CD4-positive, alpha-beta T cell (primary cell): ENCODE measurements at regions not wholly inside any gene's neighbourhood (a gene's known extent, or its start where the extent isn't known, plus 50 kb on each side); places are given as distances from the start of the nearest gene placed in this dataset.
"Not testable (repeated sequence)": the region's sequence is repeated elsewhere in the genome, so short reads cannot be mapped to it uniquely, and the experiment has no call there.

Source experiments
- ATAC-seq: fragments of 200-7000 bp; cut with Tn5 transposase; one replicate; pipeline ENCODE4 v1.10.0; 2022; ENCODE audit warnings: mild to moderate bottlenecking; ENCODE audit not compliant: poor library complexity
- CTCF ChIA-PET: fragments of 350-600 bp; sonication (Branson Sonifier 250); formaldehyde crosslinking; loops from one replicate; lab custom pipeline; 2021; ENCODE audit warnings: antibody characterized with exemption, inconsistent platforms; lab: Charles Lee
- POLR2A ChIA-PET: fragments of 350-600 bp; sonication (Branson Sonifier 250); formaldehyde crosslinking; loops from one replicate; lab custom pipeline; 2021; ENCODE audit warnings: antibody characterized with exemption, inconsistent platforms; lab: Charles Lee
- DNase-seq, 14 experiments: peaks; one replicate each; pipeline ENCODE4 v3.0.0-alpha.2; 2013 to 2020; ENCODE audit warnings: mixed read lengths in 2 of 14
- H3K27ac ChIP-seq, 2 donors: one replicate each; pipeline versions ENCODE4 v1.5.1 to v1.7.0; 2013; ENCODE audit warnings: low read length in 2 of 2, low read depth in 1 of 2, mild to moderate bottlenecking in 1 of 2
- H3K27me3 ChIP-seq, 2 experiments: 1 replicate in 1 of 2; 2 replicates in 1 of 2; pipeline versions ENCODE4 v1.6.1 to v1.7.0; 2013; ENCODE audit warnings: low read length in 2 of 2, control low read depth in 1 of 2, mild to moderate bottlenecking in 1 of 2, moderate library complexity in 1 of 2; ENCODE audit not compliant: insufficient read depth in 2 of 2, control insufficient read depth in 1 of 2
- H3K36me3 ChIP-seq: one replicate; pipeline ENCODE4 v1.6.1; 2013; ENCODE audit warnings: low read length, control low read depth; ENCODE audit not compliant: insufficient read depth
- H3K4me1 ChIP-seq: one replicate; pipeline ENCODE4 v1.6.1; 2013; ENCODE audit warnings: low read length, control low read depth; ENCODE audit not compliant: insufficient read depth
- H3K4me3 ChIP-seq: one replicate; pipeline ENCODE4 v1.5.1; 2013; ENCODE audit warnings: mild to moderate bottlenecking, low read length, moderate library complexity
- H3K9me3 ChIP-seq, 2 experiments: 1 replicate in 1 of 2; 2 replicates in 1 of 2; pipeline versions ENCODE4 v1.6.1 to v1.7.0; 2013; ENCODE audit warnings: low read length in 2 of 2, mild to moderate bottlenecking in 2 of 2, control low read depth in 1 of 2, moderate library complexity in 1 of 2; ENCODE audit not compliant: control insufficient read depth in 1 of 2, insufficient read depth in 1 of 2
- H3K27ac Mint-ChIP-seq: one replicate; pipeline ENCODE4 v1.8.0; 2020; ENCODE audit warnings: mixed read lengths
- H3K27me3 Mint-ChIP-seq: one replicate; pipeline ENCODE4 v1.8.0; 2021; ENCODE audit warnings: mixed read lengths
- H3K36me3 Mint-ChIP-seq: one replicate; pipeline ENCODE4 v1.8.0; 2021; ENCODE audit warnings: low read depth, mixed read lengths
- H3K4me1 Mint-ChIP-seq: one replicate; pipeline ENCODE4 v1.8.0; 2021; ENCODE audit warnings: low read depth, mixed read lengths
- H3K4me3 Mint-ChIP-seq: one replicate; pipeline ENCODE4 v1.8.0; 2020; ENCODE audit warnings: mild to moderate bottlenecking, mixed read lengths
- H3K9me3 Mint-ChIP-seq: one replicate; pipeline ENCODE4 v1.8.0; 2020; ENCODE audit warnings: mixed read lengths
- CTCF ChIP-seq: fragments of 200-600 bp; IDR thresholded peaks from one replicate; pipeline ENCODE4 v1.8.0; 2022; ENCODE audit warnings: antibody characterized with exemption, mild to moderate bottlenecking
- intact Hi-C, 2 experiments: fragments of 100-400 bp; cut with DNase I in 1 of 2; cut with micrococcal nuclease in 1 of 2; formaldehyde crosslinking; loops; one replicate each; pipeline versions ENCODE4 v1.15.1 to v1.9.0; 2023 to 2025; cut with DNase I, micrococcal nuclease

DNA sequence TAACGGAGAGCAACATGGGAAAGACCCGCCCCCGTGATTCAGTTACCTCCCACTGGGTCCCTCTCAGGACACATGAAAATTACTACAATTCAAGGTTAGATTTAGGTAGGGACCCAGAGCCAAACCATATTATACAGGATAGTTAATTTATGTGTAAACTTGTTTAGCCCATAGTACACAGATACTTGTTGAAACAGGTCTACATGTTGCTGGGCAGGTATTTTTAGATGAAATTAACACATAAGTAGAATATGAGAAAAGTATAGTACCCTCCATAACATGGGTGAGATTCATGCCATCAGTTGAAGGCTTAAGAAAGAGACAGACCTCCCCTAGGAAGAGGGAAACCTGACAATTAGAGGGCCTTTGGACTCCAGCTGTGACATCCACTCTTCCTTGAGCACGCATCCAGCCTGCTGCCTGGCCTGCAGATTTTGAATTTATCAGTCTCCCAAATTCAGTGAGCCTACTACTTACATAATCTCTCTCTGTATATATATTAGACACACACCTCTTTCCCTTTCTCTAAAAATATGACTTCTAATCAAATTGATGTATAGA, 463.5 kb upstream of the NETO1 start:
- no peaks in the 10 kb centered on the region for H3K27me3 Mint-ChIP-seq
- ChIA-PET CTCF (no interaction called here), POLR2A (no interaction called here)
- Histone ChIP-seq H3K36me3 (no peaks in the 10 kb centered on the region), H3K4me3 (no peak overlapping the region), H3K4me1 (no peaks in the 10 kb centered on the region), H3K9me3 (no peaks in the 10 kb centered on the region), H3K27me3 (no peaks in the 10 kb centered on the region), H3K27ac (no peak overlapping the region)
- no peak overlapping the region for H3K4me3 Mint-ChIP-seq
- DNase-seq (no peak), ATAC-seq (no peak)
- no peak overlapping the region for H3K27ac Mint-ChIP-seq
- no peaks in the 10 kb centered on the region for H3K4me1 Mint-ChIP-seq
- H3K9me3 Mint-ChIP-seq: peaks cover 1% of the 10 kb centered on the region
- no peak for TF ChIP-seq CTCF
- H3K36me3 Mint-ChIP-seq: no peaks in the 10 kb centered on the region
- intact Hi-C loops: no loop called here

DNA sequence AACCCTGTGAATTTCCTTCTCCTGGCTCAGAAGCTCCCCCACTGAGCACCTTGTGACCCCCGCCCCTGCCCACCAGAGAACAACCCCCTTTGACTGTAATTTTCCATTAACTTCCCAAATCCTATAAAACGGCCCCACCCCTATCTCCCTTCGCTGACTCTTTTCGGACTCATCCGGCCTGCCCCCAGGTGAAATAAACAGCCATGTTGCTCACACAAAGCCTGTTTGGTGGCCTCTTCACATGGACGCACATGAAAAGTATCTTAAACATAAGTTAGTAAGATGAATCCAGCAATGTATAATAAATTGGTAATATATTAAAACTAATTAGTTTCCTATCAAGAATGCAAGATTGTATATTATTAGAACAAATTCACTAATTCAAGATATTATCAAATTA, 462.3 kb upstream of the NETO1 start:
- DNase-seq, H3K4me3 Mint-ChIP-seq, H3K36me3 Mint-ChIP-seq, ATAC-seq, H3K9me3 Mint-ChIP-seq, POLR2A ChIA-PET, H3K27ac ChIP-seq, H3K36me3 ChIP-seq, H3K4me1 Mint-ChIP-seq, intact Hi-C loops, H3K4me3 ChIP-seq, H3K9me3 ChIP-seq, H3K27ac Mint-ChIP-seq, H3K27me3 ChIP-seq, H3K4me1 ChIP-seq, H3K27me3 Mint-ChIP-seq, CTCF ChIA-PET: not testable (repeated sequence)

- H3K27me3 Mint-ChIP-seq, POLR2A ChIA-PET: not testable (repeated sequence)
Measured at GRCh38 chr18:73324187-73324831, 456.5 kb upstream of the NETO1 start.

GRCh38 chr18:73318739-73319479, 451.1 kb upstream of the NETO1 start:
- ChIA-PET POLR2A (interaction anchor here (0.7 kb wide), 1 partner anchor 513 kb away, joined by 5 read pairs; no protein-coding TSS in a partner anchor), CTCF (no interaction called here)
- Mint-ChIP-seq H3K4me3 (no peak overlapping the region), H3K27me3 (no peaks in the 10 kb centered on the region), H3K4me1 (no peaks in the 10 kb centered on the region), H3K9me3 (peaks cover 2% of the 10 kb centered on the region), H3K27ac (no peak overlapping the region), H3K36me3 (no peaks in the 10 kb centered on the region)
- no peaks in the 10 kb centered on the region for H3K27me3 ChIP-seq
- ATAC-seq (no peak), DNase-seq (no peak)
- intact Hi-C loops: no loop called here
- H3K4me1 ChIP-seq: no peaks in the 10 kb centered on the region
- no peaks in the 10 kb centered on the region for H3K9me3 ChIP-seq
- no peak overlapping the region for H3K27ac ChIP-seq
- H3K4me3 ChIP-seq: no peak overlapping the region
- no peaks in the 10 kb centered on the region for H3K36me3 ChIP-seq
- TF ChIP-seq CTCF: no peak

More at GRCh38 chr18:73324187-73324831, 456.5 kb upstream of the NETO1 start:
- CTCF ChIA-PET, H3K27me3 ChIP-seq, H3K4me1 ChIP-seq, H3K4me1 Mint-ChIP-seq, H3K36me3 ChIP-seq, H3K36me3 Mint-ChIP-seq, ATAC-seq, intact Hi-C loops, H3K9me3 Mint-ChIP-seq, H3K4me3 ChIP-seq, H3K27ac Mint-ChIP-seq, H3K4me3 Mint-ChIP-seq, H3K27ac ChIP-seq, DNase-seq, H3K9me3 ChIP-seq: not testable (repeated sequence)
